IPS DF 19.7 (cell line): ENCODE measurements at regions not wholly inside any gene's neighbourhood (a gene's known extent, or its start where the extent isn't known, plus 50 kb on each side); places are given as distances from the start of the nearest gene placed in this dataset.
"Not testable (repeated sequence)": the region's sequence is repeated elsewhere in the genome, so short reads cannot be mapped to it uniquely, and the experiment has no call there.

Experiments
- DNase-seq: peaks from one replicate; pipeline ENCODE4 v3.0.0-alpha.2; 2013; ENCODE audit warnings: low read depth, low spot score

DNA sequence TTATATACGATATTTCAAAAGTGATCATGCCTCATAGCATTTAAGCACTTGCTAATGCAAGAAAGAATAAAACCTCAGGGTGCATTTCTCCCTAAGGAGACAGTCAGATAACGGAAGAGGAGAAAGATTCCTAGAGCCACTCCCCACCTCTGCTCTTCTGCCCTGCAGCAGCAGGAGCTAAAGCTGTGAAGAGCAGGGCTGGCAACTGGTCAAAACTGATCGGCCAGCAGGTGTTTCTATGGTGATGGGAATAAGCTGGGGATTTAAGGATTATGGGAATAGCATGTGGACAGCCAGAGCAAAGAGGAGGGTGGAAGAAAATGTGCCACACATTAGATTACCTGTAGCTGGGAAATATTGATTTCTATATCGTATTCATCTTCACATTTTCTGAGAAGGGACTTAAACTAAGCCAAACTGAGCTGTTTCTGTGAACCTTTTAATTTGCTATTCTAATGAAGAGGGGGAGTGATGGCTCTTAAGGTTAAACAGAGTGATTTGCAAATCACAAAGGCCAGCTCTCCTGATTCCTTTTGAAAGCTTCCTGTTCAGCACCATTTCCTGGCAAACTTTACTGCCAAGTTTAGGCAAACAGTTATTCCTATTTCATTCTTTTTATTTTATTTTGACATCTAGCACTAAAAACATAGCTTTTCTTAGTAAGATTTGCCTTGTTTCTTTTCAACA lies 268.9 kb upstream of the PFKP start:
- DNase-seq = peak; percentile 5

DNA sequence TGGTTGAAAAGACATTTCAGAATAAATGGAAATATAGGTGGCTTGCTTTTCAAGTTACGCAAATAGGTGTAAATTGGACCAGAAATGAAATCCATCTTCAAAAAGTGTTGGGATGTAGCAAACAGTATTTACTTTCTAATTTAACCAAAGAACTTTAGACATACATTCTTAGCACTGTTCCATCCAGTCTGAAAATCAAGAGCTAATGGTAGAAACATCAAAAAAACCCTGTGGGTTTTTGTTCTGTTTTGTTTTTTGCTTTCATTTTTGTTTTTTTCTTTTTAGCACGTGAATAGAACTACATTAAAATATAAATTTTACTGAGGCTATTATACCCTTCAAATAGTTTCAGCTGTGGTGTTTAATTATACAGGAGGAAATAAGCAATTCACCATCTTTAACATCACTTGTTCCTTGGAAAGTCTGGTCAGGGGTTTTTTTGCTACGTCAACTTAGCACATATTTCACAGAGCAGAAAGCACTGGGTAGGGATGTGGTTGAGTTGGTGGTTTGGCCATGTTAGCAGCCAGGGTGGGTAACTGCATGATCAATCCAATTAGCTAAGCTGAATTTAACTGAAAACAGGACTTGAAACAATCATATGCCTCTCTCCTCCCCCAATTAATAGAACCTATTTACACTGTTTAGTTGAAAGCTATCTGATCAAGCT lies 275.4 kb upstream of the PFKP start:
- DNase-seq = no peak

DNA sequence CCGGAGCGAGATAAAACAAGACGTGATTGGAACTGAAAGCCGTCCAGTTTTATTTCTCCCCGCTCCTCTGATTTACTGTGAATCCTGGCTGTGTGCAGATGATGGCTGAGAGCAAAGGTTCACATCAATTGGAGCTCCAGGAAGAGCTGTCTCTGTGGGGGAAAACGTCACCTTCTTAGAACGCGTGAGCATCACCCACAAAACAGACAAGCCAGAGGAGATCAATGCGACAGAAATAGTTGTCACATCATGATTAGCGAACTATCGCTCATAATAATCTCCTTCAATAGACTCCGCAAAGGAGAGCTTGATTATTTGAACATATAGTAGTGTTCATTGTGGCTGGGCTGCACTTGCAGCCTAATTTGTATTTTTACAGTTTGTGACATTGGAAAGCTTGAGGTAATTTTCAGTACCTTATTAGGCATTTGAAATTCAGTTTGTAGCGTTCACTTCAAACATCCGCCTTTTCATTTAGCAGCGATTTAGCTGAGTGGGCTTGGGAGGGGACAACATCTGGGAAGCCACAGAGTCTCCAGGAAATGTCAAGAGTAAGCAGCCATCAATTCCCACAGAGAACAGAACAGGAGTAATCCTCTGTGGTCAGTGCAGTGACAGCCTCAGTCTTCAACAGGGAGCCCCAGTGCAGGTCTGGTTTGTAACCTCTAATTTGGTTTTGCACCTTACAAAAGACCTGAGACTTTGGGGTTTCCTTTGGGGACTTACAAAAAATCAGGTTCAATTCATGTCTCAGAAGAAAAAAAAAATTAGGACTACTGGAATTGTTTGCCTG lies 276.8 kb upstream of the PFKP start:
- DNase-seq = no peak

DNA sequence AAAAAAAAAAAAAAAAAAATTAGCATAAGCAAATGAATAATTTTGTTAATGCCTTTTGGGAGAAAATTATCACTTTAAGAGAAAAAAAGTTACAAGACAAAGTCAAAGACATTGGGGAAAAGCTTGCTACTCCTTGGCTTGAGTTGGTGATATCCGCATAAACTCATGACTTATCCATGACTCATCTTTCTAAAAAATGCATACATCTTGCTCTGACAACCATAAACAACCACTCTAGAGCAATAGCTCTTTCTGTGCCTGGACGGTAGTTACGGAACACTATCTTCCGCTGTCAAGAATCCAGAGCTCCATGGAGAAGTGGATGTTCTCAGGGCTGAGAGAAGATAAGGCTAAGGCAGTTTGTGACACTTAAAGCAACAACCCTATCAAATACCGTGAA lies 281.1 kb upstream of the PFKP start:
- DNase-seq = no peak

DNA sequence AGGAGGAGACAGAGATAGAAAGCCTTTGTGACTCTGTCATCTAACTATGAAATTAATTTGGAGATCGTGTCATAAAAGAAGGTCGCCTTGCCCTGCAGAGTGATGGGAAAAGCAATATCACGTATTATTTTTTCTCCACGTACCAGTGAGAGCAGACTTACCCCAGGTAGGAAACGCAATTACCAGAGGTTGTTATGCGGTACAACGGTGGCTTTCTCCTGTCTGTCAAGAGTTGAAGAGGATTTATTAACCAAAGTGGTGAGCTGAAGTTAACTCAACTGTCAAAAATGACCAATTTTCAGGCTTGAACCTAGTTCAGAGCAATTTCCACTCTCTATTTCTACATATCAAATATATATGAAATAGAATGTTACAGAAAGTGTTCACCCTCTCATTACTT lies 282.6 kb upstream of the PFKP start:
- no peak for DNase-seq

DNA sequence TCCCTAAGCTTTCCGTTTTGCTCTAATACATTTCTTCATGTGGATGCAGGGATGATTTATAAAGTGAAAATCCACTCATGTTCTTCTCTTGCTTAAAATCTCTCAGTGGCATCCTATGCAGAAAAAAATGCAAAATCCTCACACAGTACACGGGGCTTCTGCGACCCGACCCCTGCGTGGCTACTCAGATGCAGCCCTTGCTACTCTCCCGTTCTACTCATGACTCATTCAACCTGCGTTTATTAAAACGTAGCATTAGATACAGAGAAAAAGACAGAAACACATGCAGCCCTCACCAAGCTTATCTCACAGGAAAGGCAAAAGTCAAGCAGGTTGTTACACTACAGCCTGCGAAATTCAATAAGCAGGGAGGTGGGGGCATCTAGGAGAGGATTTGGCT lies 284.4 kb upstream of the PFKP start:
- DNase-seq = no peak

DNA sequence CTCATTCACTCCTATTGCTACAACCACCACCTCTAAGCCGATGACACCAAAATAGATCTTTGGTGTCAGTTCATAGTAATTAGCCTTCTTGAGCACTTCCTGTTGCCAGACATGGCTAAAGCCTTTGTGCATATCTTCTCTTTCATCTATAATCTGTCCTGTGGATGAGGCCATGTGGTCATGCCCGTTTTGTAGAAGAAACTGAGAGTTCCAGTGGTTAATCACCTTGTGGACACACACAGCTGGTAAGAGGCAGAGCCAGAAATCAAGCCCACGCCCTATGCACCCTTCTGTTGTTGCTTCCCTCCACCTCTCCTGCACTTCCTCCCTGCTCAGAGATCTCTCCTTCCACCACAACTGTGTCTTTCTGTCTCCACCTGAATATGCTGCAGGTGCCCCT lies 285.1 kb upstream of the PFKP start:
- DNase-seq = no peak

DNA sequence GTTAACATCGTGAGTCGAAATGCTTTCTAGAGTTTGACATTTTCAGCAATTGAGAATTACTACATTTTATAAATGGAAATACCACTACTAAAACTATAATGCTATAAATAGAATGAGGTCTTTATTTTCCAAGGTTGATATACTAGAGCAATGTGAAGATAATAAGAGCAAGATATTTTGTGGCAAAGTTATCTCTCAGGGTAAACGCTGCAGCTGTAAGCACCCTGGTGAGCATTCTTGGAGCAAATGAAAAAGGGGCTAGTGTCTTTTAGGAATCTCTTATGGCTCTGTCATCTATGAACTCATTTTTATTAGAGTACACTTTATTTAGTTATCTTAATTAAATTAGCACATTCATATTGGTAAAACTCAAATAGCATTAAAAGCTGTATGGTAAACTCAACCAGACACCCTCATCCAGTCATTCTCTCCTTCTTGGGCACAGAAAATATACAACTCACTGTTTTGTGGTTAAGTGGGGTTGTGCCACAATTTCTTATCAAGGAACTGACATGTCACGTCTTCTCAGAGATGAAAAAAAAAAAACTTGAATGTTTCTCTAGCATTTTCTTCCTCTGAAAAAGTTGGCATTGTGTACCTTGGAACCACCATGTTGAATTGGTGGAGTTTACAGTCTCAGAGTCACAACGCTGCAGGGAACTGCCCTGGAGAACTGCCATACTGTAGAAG lies 289.5 kb upstream of the PFKP start:
- no peak for DNase-seq

DNA sequence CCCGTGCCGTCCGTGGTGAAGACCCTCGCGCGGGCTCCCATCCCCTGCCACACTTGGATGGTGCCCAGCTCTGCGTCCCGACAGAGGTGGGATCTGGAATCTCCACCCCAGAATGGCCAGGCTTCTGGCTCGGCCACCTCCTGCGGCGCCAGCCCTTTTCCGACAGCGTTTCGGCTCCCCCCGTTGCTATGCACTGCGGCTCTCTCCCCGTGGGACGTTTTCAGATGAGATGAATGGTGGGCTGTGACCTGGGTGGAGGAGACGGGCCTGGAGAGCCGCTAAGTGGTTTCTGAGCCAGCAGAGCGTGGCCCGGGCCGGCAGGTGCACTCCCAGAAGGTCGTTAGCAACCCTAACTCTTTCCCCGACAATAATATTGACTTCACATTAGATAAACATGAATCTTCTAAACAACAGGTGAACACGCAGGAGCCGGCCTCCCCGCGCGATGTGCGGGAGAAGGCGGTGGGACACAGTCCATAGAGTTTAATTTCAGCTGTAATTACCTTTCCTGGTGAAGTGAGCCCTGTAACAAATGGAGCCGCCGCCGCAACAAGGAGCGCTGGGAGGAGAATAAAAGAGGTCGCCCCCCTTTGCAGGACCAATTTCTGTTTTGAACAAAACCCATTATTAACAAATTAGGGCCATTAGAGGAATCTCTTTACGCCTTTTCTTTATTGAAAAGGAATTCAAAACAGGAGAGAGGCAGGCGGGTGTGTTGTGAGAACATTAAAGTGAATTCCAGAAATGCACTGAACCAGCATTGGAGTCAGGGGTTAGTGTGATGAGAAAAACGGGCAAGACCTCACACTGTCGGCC lies 294.3 kb upstream of the PFKP start:
- no peak for DNase-seq

DNA sequence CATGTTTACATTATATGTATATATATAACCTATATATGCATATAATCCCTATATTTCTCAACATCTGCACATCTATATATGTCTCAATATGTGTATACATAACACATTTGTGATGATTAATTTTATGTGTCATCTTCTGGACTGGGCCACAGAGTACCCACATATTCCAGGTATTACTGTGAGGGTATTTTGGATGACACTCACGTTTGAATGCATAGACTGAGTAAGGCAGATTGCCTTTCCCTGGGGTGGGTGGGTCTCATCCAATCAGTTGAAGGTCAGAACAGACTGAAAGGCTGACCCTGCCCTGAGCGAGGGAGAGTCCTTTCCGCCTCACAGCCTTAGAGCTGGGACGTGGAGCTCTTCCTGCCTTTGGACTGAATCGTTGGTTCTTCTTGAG lies 295.2 kb upstream of the PFKP start:
- DNase-seq = no peak

DNA sequence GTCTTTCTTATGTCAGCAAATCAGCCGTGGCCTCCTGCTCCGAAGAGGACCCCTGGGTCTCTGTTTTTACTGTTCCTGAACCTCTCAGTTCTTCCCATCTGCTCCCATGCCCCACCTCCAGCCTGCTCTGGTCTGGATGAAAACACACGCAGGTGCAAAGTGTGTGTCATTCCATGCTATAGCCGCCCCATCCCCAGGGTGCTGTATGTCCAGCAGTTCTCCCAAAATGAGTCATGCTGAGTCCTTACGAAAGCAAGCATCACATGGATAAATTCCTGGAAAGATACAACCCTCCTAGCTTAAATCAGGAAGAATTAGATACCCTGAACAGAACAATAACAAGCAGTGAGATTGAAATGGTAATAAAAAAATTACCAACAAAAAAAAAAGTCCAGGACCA lies 300.1 kb upstream of the PFKP start:
- not testable (repeated sequence) for DNase-seq

DNA sequence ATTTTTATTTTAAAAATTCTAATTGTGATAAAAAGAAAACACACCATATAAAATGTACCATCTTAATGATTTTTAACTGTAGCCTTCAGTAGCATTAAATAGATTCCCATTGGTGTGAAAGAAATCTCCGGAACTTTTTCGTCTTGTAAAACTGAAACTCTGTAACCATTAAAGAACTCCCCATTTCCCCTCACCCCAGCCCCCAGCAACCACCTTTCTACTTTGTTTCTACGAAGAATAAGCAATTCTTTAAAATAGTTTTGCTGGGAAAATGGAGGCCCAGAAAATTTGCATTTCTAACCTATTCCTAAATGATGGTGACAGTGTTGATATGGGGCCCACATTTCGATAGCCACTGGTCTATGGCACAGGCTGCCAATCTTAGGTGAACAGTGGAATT lies 305.4 kb upstream of the PFKP start:
- DNase-seq = no peak

DNA sequence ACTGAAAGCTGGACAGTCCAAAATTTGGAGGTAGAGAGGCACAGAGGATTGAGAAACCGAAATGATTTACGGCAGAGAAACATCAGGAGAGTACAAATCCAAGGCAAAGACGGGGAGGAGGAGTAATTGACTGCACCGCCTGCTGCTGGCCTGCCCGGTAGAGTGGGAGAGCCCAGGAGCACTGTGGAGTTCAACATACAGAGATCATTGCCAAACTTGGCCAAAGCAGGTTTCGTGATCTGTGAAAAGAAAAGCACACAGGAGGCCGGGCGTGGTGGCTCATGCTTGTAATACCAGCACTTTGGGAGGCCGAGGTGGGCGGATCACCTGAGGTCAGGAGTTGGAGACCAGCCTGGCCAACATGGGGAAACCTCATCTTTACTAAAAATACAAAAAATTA lies 306.0 kb upstream of the PFKP start:
- no peak for DNase-seq

DNA sequence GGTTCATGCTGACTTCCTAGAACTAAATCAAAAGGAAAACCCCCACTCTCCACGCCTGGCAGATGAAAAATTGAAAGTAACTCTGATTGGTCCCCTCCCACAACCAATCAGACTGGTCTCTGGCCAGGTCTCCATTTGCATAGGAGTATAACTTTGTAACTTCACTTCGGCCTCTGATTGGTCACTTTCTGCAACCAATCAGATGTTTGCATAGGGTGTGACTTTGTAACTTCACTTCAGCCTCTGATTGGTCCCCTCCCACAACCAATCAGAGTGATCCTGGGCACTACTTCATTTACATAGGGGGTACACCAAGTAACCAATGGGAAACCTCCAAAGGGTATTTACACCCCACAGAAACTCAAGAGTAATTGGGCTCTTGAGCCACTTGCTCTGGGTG lies 306.6 kb upstream of the PFKP start:
- DNase-seq = no peak

DNA sequence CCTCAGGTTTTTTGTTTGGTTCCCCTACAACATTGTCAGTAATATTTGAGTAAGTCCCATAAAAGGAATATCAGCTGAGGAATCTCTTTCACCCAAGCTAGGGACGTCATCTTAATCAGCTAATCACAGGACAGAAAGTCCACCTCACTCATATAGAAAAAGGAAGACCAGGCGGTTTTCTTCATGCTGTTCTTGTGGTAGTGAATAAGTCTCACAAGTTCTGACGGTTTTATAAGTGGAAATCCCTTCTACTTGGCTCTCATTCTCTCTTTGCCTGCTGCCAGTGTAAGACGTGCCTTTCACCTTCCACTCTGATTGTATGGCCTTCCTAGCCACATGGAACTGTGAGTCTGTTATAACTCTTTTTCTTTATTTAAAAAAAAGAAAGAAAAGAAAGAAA lies 308.1 kb upstream of the PFKP start:
- DNase-seq = no peak

DNA sequence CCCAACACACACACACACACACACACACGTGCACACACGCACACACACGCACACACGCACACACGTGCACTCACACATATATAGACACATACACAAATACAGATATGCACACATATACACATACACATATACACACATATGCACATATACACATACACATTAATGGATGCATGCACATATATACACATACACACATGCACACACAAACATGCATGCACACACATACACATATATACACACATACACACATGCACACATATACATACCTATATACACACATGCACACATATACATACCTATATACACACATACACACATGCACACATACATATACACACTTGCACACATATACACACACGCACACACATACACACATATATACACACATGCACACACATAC lies 312.4 kb upstream of the PFKP start:
- DNase-seq = no peak

DNA sequence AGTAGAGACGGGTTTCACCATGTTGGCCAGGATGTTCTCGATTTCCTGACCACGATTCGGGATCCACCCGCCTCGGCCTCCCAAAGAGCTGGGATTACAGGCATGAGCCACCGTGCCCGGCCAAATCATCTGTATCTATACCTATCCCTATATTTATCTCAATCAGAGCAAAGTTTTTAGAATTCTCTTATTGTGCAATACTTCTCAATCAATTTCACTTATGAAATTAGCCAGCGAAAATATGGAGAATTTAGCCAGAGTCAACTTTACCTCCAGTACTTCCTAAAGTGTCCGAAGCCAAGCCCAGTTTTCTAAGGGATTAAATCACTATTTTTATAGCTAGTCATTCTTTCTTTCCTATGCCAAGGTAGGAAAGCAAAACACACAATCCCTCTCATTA lies 319.1 kb upstream of the PFKP start:
- DNase-seq = no peak

DNA sequence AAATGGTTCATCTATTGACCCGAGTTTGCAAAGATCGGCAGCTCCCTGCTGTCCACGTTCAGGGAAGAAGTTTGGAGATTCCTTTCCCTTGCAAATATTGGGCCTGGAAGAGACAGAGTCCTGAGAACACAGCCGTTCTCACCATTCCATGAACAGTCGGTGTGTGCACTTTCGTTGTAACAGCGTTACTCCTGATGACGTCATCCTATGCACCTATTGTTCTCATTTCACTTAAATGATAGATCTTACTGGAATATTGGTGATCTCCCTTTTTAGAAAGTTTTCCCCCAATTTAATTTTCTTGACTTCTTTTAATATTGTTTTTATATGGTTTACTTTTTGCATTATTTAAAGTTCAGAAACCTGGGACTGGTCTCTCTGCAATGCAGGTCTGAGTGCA lies 320.7 kb upstream of the PFKP start:
- DNase-seq = no peak

DNA sequence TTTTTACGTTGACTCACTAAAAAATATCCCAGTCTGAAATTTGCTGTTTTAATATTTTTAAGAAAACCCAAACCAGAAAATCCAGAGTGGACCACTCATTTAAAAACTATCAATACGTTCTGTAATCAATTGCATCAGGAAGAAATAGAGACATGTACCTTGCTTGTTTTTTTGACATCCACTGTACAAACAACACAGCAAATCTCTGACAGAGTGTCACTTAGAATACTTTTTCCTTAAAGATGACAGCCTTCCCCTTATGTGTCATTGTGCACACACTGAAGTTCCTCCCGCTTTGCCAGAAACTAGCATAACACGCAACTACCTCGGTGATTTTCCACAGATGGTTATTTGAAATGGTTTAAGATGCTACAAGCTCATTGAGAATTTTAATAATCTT lies 321.7 kb upstream of the PFKP start:
- no peak for DNase-seq

DNA sequence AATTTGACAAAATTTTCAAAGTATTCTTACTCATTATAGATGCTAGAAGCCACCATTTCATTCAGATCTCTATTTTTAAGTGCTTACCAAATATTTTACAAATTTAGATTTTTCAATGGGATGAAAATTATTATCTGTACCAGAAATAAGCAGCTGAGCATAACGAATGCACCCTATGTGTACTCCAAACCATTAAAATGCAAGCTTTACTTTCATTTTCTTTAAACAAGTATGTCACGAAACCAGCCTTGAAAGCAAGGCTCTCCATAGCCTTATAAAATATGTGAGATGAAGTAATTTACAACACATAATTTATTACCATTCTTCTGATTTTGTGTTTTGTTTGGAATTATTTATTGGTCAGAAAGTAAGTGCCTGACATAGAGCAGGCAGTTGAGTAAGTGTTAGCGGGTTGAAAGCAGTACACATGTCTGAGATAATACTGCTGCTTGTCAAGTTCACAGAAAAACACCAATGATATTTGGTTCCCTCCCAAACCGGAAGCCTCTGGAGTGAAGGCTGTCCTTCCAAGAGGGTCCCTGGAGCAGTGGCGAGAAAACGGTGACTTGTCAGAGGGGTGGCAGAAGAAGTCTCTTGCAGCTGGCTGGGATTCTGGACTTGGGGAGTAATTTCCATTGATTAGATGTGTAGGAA lies 322.7 kb upstream of the PFKP start:
- DNase-seq = no peak

DNA sequence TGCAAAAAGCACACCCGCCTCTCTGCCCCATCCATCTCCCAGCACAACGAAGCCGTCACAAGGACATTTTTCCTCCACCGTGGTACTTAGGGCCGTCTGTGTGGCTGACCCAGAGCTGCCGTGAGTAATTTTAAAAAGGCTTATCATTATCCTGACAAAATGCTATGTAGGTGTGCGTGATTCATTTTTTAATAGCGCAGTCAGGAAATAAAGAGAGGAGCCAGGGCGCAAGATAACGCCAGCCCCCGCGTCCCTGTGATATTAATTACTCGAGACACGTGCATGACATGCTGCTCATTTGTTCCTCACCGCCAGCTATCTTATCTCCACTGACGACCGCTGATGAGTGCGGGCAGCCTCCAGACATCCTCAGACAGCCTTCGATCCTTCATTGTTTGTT lies 332.7 kb upstream of the PFKP start:
- DNase-seq = no peak
